Choroid plexus epithelial cell (primary cell): ENCODE measurements at regions not wholly inside any gene's neighbourhood (a gene's known extent, or its start where the extent isn't known, plus 50 kb on each side); places are given as distances from the start of the nearest gene placed in this dataset.

Experiments used
- DNase-seq: peaks from one replicate; pipeline ENCODE4 v3.0.0-alpha.2; 2010; ENCODE audit warnings: low read depth
- H3K4me3 ChIP-seq: 2 replicates; pipeline ENCODE4 v1.5.1; 2011; ENCODE audit warnings: low read depth, mild to moderate bottlenecking, control low read depth, low read length, moderate library complexity
- CTCF ChIP-seq: conservative IDR thresholded peaks from 2 replicates; pipeline ENCODE4 v1.5.1; 2011; ENCODE audit warnings: low read depth, mild to moderate bottlenecking, control low read depth, inconsistent platforms, low read length, moderate library complexity

DNA sequence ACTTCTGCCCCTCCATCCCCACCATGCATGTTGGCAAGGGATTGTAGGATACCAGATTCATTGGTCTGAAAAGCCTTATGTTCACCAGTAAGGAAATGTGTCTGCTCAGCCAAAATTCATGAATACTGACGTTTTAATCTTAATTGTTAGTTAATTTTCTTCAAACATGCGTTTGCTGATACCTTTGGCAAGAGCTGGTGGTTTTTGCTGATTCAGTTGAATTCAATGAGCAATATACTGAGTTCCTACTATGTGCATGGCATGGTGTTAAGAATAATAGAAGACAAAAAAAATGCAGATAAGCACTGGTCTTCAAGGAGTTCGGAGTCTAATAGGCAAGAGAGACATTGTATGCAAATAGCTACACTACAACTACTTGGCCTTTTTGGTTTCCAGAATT, 811.6 kb downstream of the BCL11A start:
- DNase-seq = no peak
- TF ChIP-seq CTCF = no peak

DNA sequence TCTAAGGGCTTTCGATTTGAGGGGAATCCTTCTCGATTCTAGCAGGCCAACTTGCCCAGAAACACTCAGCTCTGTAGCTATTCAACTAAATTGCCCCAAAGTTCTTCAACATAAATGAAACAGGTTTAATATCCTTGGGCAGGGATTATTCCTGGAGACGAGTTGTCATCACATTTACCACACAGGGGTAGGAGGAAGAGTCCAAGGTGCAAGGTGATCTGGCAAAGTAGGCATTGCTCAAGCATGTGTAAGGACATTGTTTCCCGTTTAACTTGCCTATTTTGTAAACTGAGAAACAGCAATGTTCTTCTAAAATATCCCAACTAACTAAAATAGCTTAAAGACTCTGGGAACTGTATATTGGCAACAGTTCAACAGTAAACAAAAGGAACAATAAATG, 814.3 kb downstream of the BCL11A start:
- no peak for DNase-seq
- no peak for TF ChIP-seq CTCF
- no peak overlapping the region for H3K4me3 ChIP-seq

More for the DNA sequence above, 811.6 kb downstream of the BCL11A start:
- no peak overlapping the region for H3K4me3 ChIP-seq

DNA sequence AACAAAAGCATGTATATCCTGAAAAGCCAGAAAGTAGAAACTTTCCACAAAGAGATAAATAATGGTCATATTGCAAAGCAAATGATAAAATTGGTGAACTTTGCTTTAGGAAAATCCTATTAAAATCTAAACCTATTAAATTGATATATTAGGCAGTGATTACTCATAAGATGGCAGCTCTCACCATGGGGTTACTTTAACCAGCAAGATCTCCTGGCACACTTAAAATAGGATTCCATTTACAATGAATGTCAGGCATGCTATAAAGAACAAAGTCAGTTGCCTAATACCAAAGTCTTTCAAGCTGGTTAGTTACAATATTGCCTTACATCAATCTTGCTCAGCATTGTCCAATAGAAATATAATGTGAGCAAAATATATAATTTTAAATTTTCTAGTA, 816.2 kb downstream of the BCL11A start:
- no peak for DNase-seq
- H3K4me3 ChIP-seq = no peak overlapping the region
- TF ChIP-seq CTCF = no peak

DNA sequence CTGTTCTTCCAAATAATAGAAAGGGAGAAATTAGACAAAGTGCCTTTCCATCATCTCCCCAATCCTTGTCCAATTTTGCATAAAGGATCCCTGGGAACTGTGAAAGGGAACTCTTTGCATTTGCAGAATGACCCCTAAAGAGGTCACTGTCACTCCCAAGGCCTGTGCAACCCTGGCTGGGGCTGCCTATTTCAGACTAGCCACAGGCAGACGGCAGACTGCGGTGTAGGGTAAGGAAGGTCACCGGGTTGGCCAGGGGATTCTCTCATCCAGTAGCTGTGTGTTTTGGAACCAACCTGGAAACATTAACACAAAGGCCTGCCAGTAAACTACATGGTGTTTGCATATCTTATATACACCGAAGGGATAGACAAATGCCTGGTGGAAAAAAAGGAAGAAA, 818.7 kb downstream of the BCL11A start:
- DNase-seq = no peak
- H3K4me3 ChIP-seq = no peak overlapping the region
- no peak for TF ChIP-seq CTCF

DNA sequence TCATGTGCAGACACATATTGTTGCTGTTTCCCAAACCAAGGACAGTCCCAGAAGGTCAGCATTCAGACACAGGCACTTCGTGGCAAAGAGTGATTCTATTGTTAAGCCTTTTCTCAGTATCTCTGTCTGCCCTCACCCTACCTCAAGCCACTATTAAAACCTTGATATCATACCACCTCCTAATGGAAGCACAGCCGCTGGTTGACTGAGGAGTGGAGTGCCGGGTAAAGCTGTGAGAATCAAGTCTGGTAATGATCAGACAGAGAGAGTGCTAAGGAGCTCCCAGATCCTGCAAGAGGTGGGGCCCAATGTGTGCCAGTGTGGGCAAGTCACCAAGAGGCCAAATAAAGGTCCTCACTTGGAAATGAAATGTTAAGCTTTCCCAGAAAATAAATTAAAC, 819.5 kb downstream of the BCL11A start:
- no peak for DNase-seq
- TF ChIP-seq CTCF = no peak
- no peak overlapping the region for H3K4me3 ChIP-seq

GRCh38 chr2:59733567-59733930, 819.9 kb downstream of the BCL11A start:
- H3K4me3 ChIP-seq = no peak overlapping the region
- no peak for TF ChIP-seq CTCF
- DNase-seq = no peak

GRCh38 chr2:59732871-59733566, 820.4 kb downstream of the BCL11A start:
- TF ChIP-seq CTCF = no peak
- DNase-seq = no peak
- H3K4me3 ChIP-seq = no peak overlapping the region
